GM12874 (cell line): ENCODE measurements at regions not wholly inside any gene's neighbourhood (a gene's known extent, or its start where the extent isn't known, plus 50 kb on each side); places are given as distances from the start of the nearest gene placed in this dataset.

Experiments used
- TF ChIP-seq, protein P1 (sequence below): IDR thresholded peaks from 2 replicates; pipeline ENCODE4 v1.5.1; 2011; ENCODE audit warnings: low read depth, mild to moderate bottlenecking, control low read depth, low read length, moderate library complexity; ENCODE audit not compliant: insufficient read depth

DNA sequence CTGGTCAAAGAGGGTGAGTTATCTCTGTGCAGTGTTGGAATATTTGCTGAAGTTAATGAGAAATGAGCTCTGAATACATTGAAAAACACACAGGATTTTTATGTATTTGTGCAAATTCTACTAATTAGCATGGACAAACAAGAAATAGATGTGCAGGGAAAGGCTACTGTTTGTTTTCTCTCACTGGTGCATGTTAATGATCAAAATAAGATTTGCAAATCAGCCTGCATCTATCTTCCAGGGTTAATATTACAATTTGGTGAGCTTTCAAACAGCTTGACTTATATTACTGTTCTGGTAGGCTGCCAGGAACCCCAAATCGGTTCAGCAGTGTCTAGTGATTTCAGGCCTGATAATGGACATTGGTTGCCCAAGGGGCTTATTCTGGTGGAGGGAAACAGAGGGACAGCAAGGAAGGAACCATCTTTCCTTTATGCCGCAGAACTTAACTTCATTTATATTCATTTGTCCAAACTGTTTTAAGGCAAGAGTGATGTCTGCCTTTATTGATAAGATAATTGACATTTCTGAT lies 93.8 kb upstream of the REG3A start:
- TF ChIP-seq, protein P1, sequence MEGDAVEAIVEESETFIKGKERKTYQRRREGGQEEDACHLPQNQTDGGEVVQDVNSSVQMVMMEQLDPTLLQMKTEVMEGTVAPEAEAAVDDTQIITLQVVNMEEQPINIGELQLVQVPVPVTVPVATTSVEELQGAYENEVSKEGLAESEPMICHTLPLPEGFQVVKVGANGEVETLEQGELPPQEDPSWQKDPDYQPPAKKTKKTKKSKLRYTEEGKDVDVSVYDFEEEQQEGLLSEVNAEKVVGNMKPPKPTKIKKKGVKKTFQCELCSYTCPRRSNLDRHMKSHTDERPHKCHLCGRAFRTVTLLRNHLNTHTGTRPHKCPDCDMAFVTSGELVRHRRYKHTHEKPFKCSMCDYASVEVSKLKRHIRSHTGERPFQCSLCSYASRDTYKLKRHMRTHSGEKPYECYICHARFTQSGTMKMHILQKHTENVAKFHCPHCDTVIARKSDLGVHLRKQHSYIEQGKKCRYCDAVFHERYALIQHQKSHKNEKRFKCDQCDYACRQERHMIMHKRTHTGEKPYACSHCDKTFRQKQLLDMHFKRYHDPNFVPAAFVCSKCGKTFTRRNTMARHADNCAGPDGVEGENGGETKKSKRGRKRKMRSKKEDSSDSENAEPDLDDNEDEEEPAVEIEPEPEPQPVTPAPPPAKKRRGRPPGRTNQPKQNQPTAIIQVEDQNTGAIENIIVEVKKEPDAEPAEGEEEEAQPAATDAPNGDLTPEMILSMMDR, result no peak

DNA sequence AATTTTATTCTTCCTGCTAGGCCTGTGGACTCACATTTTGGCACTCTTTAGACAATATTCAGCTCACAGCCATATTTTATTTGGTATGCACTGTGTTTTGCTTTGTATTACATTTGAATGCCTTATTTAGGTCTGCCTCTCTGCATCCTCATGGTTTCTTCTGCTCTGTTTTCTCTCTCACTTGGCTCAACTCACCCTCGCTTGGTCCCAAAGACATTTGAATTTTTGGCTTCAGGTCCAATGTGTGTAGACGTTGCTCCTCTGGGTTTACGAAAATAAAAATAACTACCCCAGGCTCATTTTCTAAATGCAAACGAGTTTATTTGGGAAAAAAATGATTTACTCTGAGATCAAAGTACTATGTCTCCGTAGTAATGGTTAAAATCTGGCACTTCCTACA lies 91.1 kb upstream of the REG3A start:
- TF ChIP-seq, protein P1, result no peak

DNA sequence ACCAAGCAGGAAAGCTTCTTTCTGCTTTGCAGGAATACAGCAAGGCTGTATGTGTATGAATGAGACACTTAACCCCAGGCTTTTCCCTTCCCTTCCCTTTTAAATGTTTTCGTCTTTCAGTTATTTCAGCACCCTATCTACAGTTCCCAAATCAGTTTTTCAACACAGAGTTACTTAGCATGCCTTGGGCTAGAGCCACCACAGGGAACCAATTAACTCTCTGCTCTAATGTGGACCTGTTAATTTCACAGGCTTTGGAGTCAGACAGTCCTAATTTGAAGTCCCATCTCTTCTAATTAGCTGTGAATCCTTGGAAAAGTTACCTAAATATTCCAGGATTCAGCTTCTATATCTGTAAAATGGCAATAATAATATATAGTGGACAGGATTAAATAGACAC lies 89.2 kb upstream of the REG3A start:
- TF ChIP-seq, protein P1, result no peak

DNA sequence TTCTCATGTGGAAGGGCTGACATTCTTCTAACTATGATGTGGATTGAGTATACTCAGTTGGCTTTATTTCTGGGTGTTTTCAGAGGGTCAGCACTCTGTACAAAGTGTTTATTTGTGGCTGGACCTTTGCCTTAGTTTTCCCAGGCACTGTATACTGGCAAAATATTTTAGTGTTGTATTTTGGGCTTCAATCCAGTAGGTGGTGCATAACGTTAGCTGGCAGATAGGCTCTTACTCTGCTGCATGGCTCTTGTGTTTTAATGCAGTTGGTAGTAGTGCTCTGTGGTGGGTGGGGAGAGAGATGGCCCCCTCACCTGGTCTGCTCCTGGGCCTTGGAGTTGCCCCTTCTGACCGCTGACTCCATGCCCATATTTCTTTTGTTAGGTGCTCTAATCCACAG lies 75.6 kb upstream of the REG3A start:
- TF ChIP-seq, protein P1, result 0 out of 2 replicates have a peak, but pooled peaks have one; percentile 5

DNA sequence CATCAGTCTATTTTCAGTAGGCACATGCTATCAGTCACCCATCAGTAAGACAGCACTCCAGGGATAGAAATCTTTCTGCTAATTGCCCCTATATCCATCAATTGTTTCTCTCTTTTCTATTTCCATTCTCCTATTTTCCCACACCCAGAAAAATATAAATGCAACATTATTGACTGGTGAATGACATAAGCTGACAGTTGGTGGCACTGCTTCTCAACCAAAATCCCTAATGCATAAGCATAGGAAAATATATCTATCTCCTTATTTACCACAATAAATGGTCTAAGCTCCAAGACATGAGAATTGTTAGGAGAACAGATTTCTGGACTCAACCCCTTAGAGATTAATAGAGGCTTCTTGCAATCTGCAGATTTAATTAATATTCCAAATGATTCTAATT lies 64.0 kb upstream of the REG3A start:
- TF ChIP-seq, protein P1, result no peak

DNA sequence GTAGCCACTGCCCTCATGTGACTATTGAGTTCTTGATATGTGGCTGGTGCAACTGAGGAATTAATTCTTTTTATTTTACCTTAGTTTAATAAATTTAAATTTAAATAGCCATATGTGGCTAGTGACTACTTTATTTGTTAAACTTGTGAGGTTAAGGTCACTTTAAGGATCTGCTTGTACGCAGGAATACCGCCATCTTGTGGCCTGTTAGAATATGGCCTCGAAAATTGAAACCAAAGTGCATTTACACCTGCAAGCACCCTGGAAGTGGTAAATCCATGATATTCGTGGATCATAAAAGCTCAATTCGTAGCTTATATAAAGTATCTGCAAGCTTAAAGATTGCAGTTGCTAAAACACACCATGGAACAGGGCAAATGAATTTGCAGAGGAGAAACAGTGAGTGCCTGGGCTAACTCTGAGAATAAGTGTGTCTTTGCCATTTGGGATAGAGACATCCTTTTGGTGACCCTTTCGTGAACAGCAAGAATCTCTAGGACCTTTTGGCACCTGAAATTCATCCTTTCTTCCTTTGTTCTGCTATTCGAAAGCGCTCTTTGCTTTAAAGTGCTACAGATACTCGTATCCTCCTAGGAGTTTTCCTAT lies 59.9 kb upstream of the REG3A start:
- TF ChIP-seq, protein P1, result peak; percentile 61; the same call in 1 of the 2 replicates

DNA sequence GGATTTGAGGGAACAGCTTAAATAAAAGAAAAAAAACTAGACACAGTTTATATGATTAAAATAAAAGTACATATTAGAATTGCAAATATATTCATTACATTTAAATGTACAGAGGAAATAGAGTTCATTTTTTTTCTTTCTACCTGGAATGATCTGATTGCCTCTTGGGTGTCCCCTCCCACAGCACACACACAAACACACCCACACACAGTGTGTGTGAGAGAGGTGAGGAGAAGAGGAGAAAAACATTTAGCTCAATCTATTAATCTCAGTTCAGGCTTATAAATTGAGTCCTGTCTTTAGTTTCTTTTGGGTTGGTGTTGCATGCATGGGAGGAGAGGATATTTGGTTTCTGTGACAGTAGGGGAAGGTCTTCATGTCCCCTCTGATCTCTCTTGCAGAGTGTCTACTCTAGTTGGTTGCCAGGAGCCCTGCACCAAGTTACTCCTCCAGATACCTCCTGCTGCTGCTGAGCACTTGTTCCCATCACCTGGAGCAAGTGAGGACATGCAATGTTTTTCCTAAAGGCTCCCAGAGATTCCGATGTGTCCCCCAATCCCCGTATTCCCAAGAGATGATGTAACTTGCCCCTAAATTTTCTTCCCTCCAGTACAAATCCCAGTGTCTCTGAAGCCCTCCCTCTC lies 50.8 kb upstream of the REG3A start:
- TF ChIP-seq, protein P1, result no peak
